ENCODE measurements at regions not wholly inside any gene's neighbourhood (a gene's known extent, or its start where the extent isn't known, plus 50 kb on each side); places are given as distances from the start of the nearest gene placed in this dataset.

DNA sequence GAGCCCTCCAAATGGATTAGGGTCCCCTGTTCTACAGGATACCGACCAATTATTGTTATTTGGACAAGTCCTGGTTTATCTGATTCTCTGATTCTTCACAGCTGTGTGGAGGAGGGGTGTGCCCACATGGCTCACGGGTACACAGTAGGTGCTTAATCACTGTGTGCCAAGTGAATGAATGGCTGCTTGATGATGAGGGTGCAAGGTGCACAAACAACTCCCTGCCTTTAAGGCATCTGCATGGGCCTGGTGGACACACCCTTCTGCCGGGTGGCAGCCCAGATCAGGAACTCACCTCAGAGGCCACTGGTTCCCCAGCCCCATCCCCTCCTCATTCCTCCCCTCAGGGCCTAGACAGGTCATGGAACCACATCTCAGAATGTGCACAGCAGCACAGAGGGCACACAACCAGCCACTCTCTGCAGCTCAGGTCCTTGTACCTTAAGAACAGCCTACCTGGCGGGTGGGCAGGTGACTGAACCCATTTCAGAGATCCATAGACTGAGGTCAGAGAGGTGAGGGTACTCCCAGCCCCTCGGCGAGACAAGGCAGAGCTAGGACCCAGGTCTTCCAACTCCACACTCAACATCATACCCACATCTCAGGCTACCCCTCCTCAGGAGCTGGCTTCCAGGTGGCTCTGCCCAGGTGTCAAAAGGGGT, 50.3 kb downstream of the SHANK2 start:
- H3K23me2 ChIP-seq (ENCODE audit: low read depth, low read length): no peaks in the 10 kb centered on the region

More for the DNA sequence above, 50.3 kb downstream of the SHANK2 start:
- peaks cover 0 to 2% (median 0%) of the 10 kb centered on the region in 4 experiments; a peak in 2 of 8 replicates for H3K36me3 ChIP-seq (ENCODE audit: control insufficient read depth in 2 of 4, insufficient read depth in 4 of 4, low read length in 3 of 4)
- WGBS, 2 experiments (ENCODE audit: extremely low coverage in 1 of 2, insufficient coverage in 1 of 2, insufficient read length in 1 of 2, insufficient replicate concordance in 2 of 2, low coverage in 1 of 2, low lambda C conversion rate in 2 of 2, missing lambda C conversion rate in 1 of 2): 96% methylated on average over 3 of the region's 6 CpGs; no CpG with 5 or more reads in 1 of the 2 experiments
- no peak overlapping the region for H3K4ac ChIP-seq (replicated peaks; ENCODE audit: insufficient read length, low read depth, low read length)
- no peak overlapping the region for H2BK5ac ChIP-seq (ENCODE audit: low read depth, low read length)
- no peak overlapping the region for H4K91ac ChIP-seq (replicated peaks; ENCODE audit: insufficient read length, low read length)
- no peak overlapping the region for H2BK12ac ChIP-seq (ENCODE audit: low read depth, low read length)
- FAIRE-seq: no peak
- no peak overlapping the region for H4K5ac ChIP-seq (ENCODE audit: insufficient read length, low read depth, low read length)
- H3K4me1 ChIP-seq (replicated peaks in 1 of 4; ENCODE audit: control insufficient read depth in 3 of 4, insufficient read depth in 4 of 4, low read length in 3 of 4): peaks cover 0 to 13% (median 5%) of the 10 kb centered on the region in 4 experiments; a peak in 5 of 7 replicates
- H2AFZ ChIP-seq (ENCODE audit: low read length): no peak overlapping the region
- H3K9me3 ChIP-seq (ENCODE audit: insufficient read depth in 2 of 2, low read depth in 1 of 2, low read length in 1 of 2): no peaks in the 10 kb centered on the region
- H3K23ac ChIP-seq (ENCODE audit: insufficient read length): no peak overlapping the region
- H3K18ac ChIP-seq (ENCODE audit: extremely low read depth, low read length): no peak overlapping the region
- peaks cover 15 to 27% of the 10 kb centered on the region in 2 experiments for H4K20me1 ChIP-seq (replicated peaks in 1 of 2; ENCODE audit: control insufficient read depth in 1 of 2, insufficient read depth in 2 of 2, low read length in 2 of 2)
- H3K56ac ChIP-seq (replicated peaks; ENCODE audit: insufficient read length, low read depth, low read length): no peak overlapping the region
- no peak overlapping the region for H3K4me2 ChIP-seq (ENCODE audit: insufficient read depth in 1 of 2, low read depth in 2 of 2, low read length in 2 of 2)
- H3K9ac ChIP-seq (replicated peaks in 1 of 4; ENCODE audit: extremely low read depth in 1 of 4, low read depth in 3 of 4, low read length in 3 of 4): no peak overlapping the region
- no peak overlapping the region for H3K27ac ChIP-seq (ENCODE audit: low read depth, low read length)
- ChIA-PET CTCF (ENCODE audit: partially characterized antibody) (no interaction called here), POLR2A (ENCODE audit: partially characterized antibody) (no interaction called here)
- H2BK15ac ChIP-seq (ENCODE audit: low read length): no peak overlapping the region
- no peak overlapping the region for H2BK120ac ChIP-seq (replicated peaks; ENCODE audit: low read depth, low read length)
- DNase-seq (ENCODE audit: low read depth in 1 of 2, low spot score in 2 of 2): no peak
- H3K27me3 ChIP-seq (replicated peaks in 1 of 4; ENCODE audit: control insufficient read depth in 3 of 4, extremely low read depth in 1 of 4, insufficient read depth in 3 of 4, low read length in 3 of 4): no peaks in the 10 kb centered on the region
- H3K4me3 ChIP-seq (ENCODE audit: extremely low read depth in 1 of 4, insufficient read depth in 2 of 4, low read depth in 3 of 4, low read length in 4 of 4): no peak overlapping the region
- H3K79me2 ChIP-seq (ENCODE audit: control insufficient read depth in 1 of 2, insufficient read depth in 2 of 2, low read length in 2 of 2): peaks cover 0 to 73% of the 10 kb centered on the region in 2 experiments; a peak in 2 of 4 replicates
- no peak overlapping the region for H2BK20ac ChIP-seq (ENCODE audit: low read length)
- H2AK5ac ChIP-seq (ENCODE audit: low read depth, low read length): no peak overlapping the region
- H4K8ac ChIP-seq (ENCODE audit: extremely low read depth, insufficient read depth, low read length): no peak overlapping the region
- TF ChIP-seq BCL11A (IDR thresholded peaks at IDR 0.05; ENCODE audit: low read depth in 2 of 2, low read length in 2 of 2) (no peak), CTBP2 (IDR thresholded peaks at IDR 0.05; ENCODE audit: borderline replicate concordance, insufficient read depth, insufficient read length, low read length) (no peak), GTF2F1 (IDR thresholded peaks at IDR 0.05; ENCODE audit: borderline replicate concordance, low read depth, low read length) (no peak), KDM1A (IDR thresholded peaks at IDR 0.05; ENCODE audit: borderline replicate concordance, low read length) (0 out of 2 replicates have a peak, but pooled peaks have one; percentile 38), FOSL1 (IDR thresholded peaks at IDR 0.05; ENCODE audit: insufficient read depth, low read depth, low read length) (no peak), KDM4A (IDR thresholded peaks at IDR 0.05; ENCODE audit: low read depth, low read length, severe bottlenecking) (no peak)
- H3K79me1 ChIP-seq (ENCODE audit: low read depth, low read length): peaks cover 24% of the 10 kb centered on the region
- H3K14ac ChIP-seq (ENCODE audit: insufficient read length): no peak overlapping the region

Data from H1 (cell line).